Epithelial cell of prostate (primary cell): ENCODE measurements at regions not wholly inside any gene's neighbourhood (a gene's known extent, or its start where the extent isn't known, plus 50 kb on each side); places are given as distances from the start of the nearest gene placed in this dataset.
A peak's percentile ranks its signal among the peaks of the same experiment; 100 is the strongest.
"Not testable (repeated sequence)": the region's sequence is repeated elsewhere in the genome, so short reads cannot be mapped to it uniquely, and the experiment has no call there.

ENCODE experiments used
- DNase-seq: peaks from one replicate; pipeline ENCODE4 v3.0.0-alpha.2; 2011; ENCODE audit warnings: low read depth, low spot score
- H3K27ac ChIP-seq: fragments of 450-650 bp; 2 replicates; pipeline ENCODE4 v1.5.1; 2017; ENCODE audit warnings: mild to moderate bottlenecking

GRCh38 chr3:177836671-177837070 is 639.4 kb upstream of the TBL1XR1 start:
- H3K27ac ChIP-seq = peak overlapping the region; percentile 82
- no peak for DNase-seq

GRCh38 chr3:177837951-177838655 is 640.8 kb upstream of the TBL1XR1 start:
- H3K27ac ChIP-seq = no peak overlapping the region
- no peak for DNase-seq

DNA sequence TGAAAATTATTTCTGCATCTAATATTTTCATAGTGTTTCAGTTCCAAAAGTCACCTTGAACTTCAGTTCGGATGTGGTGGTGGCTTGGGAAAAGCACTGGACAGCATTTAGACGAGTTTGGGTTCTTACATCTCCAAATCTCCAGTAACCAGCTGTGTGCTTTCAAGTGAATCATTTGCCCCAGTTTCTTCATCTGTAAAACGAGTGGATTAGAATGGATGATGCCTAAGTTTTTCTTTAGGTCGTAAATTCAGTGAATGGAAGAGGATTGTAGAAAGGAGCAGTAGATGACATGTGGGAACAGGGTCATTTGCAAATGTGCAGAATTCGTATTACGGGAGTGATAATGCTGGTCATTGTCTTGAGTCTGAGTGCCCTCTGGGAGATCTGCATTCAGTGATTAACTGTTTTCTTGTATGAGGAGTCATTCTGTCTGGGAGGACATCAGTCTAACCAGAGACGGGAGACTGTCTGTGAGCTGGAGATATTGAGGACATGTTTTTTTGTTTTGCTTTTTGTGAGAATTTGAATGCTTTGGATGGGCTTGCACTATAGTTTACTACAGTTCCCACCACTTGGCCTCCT is 641.6 kb upstream of the TBL1XR1 start:
- no peak for DNase-seq
- H3K27ac ChIP-seq = no peak overlapping the region

DNA sequence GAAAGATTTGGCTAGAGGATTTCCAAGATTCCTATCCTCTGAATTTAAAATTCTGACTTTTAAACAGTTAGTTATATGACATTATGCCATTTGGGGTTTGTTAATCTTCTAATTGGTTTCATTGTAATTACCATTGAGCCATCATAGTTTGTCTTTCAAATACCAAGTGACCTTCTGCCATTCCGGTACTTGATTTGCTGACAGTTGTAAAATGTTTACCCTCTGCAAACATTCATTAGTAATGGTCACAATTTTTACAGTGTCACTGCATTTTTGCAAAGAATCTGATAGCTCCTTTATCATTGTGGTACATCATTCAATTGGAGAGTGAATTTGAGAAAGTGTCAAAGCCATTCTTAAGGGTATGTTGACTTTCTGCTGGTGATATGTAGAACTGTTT is 645.0 kb upstream of the TBL1XR1 start:
- H3K27ac ChIP-seq = no peak overlapping the region
- no peak for DNase-seq

DNA sequence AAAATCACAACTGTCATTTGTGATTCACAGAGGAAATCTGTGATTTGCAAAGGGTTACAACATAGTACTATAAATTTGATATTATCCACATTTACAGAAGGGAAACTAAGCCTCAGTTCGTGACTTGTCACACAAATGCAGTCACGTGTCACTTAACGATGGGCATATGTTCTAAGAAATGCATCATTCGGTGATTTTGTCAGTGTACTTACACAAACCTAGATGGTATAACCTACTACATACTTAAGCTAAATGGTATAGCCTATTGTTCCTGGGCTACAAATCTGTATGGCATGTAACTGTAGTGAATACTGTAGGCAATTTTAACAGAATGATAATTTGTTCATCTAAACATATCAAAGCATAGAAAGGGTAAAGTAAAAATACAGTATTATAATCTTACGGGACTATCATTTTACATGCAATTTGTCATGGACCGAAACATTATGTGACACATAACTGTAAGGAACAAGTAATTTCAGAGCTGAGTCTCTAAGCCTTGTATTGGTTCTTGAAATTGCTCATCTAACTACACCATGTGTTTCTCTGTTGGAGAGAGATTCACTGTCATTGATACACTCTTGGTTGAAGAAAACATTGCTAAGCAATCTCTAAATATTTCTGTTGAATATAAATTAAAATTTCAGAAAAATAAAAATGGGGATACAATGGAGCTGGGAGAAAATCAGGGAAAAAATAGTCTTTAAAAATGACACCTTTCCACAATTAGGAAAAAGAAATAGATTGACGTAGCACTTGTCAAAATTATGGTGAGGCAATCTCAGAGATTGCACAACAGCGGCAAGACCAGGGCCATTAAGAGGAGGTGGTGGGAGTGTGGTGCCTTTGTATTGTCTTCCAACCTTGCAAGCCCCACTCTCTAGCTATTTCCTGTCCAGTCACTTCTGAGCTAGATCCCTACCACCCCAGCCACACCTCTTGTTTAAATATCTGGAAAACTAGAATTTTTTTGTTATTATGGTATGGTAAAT is 645.8 kb upstream of the TBL1XR1 start:
- no peak for DNase-seq
- no peak overlapping the region for H3K27ac ChIP-seq

- H3K27ac ChIP-seq = no peak overlapping the region
- DNase-seq = no peak
Observed at GRCh38 chr3:177852001-177852807, 654.9 kb upstream of the TBL1XR1 start.

- no peak for DNase-seq
- no peak overlapping the region for H3K27ac ChIP-seq
Observed at GRCh38 chr3:177855021-177855420, 657.7 kb upstream of the TBL1XR1 start.

- no peak overlapping the region for H3K27ac ChIP-seq
- DNase-seq = no peak
Observed at GRCh38 chr3:177860184-177860583, 662.9 kb upstream of the TBL1XR1 start.

DNA sequence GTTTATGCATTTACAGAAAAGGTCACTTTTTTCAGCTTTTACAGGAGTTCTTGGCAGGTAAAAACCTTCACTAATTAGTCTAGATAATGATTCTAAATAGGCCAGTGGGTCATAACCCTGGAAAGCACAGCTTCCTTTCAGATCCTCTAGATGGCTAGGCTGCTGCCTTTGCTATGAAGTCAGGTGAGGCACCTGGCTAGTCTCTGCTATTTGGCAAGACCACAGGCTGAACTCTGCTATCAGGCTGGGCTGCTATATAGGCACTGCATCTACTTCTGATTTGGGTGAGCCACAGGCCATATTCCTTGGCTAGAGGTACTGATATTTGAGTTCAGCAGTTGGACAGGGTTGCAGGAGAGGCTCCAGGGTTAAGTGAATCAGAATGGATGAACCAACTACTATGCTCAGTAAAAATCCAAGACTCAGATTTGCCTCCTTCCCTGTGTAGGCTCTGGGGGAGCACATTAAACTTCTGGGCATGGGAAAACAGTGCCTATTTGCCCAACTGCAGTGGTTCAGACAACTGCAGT is 665.7 kb upstream of the TBL1XR1 start:
- H3K27ac ChIP-seq = no peak overlapping the region
- no peak for DNase-seq

DNA sequence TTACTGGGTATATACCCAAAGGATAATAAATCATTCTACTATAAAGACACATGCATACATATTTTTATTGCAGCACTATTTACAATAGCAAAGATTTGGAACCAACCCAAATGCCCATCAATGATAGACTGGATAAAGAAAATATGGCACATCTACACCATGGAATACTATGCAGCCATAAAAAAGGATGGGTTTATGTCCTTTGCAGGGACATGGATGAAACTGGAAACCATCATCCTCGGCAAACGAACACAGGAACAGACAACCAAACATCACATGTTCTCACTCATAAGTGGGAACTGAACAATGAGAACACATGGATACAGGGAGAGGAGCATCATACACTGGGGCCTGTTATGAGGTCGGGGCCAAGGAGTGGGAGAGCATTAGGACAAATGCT is 665.0 kb upstream of the KCNMB2 start:
- not testable (repeated sequence) for DNase-seq, H3K27ac ChIP-seq

- no peak overlapping the region for H3K27ac ChIP-seq
- DNase-seq = no peak
Observed at GRCh38 chr3:177878192-177878591, 658.0 kb upstream of the KCNMB2 start.

GRCh38 chr3:177878957-177879356 is 657.3 kb upstream of the KCNMB2 start:
- DNase-seq = no peak
- H3K27ac ChIP-seq = no peak overlapping the region

DNA sequence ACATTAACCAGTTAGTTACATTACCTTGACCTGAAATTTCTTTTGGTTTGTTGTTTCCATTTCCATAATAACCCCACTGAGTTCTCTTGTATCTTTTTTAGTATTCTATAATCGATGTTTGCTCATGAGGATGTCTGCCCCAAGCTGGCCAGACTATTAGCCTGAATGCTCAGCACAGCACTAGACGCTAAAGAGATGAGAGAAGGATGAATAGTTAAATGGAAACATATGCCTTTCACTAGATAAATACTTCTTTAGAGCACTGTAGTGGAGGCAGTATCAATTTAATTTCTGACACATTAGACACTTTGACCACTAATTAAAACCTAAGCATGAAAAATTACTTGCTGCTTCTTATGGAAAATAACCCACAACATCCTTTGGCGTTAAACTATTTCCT is 654.9 kb upstream of the KCNMB2 start:
- H3K27ac ChIP-seq = no peak overlapping the region
- DNase-seq = no peak

DNA sequence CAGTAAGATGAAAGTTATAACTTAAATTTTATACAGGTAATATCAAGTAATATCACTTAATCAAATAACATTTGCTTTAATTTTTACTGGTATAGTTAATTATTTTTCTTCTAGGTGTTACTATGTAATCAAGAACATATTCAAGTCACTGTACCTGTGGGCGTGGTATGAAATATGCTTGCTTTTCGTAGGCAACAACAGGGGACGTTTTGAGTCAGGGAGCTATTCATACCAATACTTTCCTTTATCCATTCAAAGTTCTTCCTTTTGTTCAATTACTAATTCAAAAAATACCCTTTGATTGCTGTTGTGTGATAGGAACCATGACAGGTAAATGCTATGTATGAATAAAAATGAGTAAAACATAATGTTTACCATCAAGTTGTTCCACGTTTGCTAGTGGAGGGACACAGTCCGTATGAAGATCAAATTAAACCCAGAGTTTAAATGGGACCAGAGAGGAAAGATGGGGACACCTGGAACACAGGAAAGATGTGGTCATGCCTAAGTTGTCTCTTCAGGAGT is 654.0 kb upstream of the KCNMB2 start:
- DNase-seq = no peak
- H3K27ac ChIP-seq = no peak overlapping the region

- H3K27ac ChIP-seq = no peak overlapping the region
- no peak for DNase-seq
Observed at GRCh38 chr3:177883091-177883490, 653.1 kb upstream of the KCNMB2 start.

- no peak overlapping the region for H3K27ac ChIP-seq
- no peak for DNase-seq
Observed at GRCh38 chr3:177883957-177884356, 652.3 kb upstream of the KCNMB2 start.

DNA sequence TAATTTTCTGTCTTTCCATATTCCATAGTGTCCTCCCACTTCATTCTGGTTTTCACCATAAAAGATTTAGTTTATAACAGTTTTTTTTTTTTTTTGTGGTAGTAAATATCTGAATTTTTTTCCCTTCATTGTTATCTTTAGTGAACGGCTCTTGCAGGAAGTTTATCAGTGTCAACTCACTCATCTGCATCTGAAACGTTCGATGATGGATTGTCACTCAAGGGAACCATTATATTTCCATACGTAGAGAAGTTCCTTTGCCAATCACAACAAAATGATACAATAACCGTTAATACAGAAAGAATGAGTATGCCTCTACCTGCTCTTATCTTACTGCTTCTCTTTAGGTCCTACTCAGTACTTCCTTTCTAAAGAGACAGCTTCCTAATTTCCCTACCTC is 651.2 kb upstream of the KCNMB2 start:
- H3K27ac ChIP-seq = no peak overlapping the region
- DNase-seq = no peak

DNA sequence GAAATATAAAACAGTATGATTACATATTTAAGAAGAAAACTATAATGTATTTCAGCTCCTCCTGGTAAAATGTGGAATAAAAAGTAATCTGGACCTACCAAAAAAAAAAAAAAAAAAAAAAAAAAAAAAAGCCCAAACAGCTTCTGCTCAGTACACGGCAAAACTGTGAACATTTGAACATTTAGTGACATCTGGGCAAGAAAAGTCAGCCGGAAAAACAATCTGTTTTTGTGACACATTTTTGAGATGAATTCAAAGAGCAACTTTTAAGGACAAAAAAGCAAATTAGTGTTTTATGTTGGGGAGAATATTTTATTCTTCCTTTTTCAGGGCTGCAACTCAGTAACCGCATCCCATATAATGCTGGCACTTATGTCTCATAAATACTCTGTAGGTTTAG is 649.7 kb upstream of the KCNMB2 start:
- no peak for DNase-seq
- no peak overlapping the region for H3K27ac ChIP-seq

GRCh38 chr3:177887475-177887874 is 648.8 kb upstream of the KCNMB2 start:
- no peak for DNase-seq
- no peak overlapping the region for H3K27ac ChIP-seq

DNA sequence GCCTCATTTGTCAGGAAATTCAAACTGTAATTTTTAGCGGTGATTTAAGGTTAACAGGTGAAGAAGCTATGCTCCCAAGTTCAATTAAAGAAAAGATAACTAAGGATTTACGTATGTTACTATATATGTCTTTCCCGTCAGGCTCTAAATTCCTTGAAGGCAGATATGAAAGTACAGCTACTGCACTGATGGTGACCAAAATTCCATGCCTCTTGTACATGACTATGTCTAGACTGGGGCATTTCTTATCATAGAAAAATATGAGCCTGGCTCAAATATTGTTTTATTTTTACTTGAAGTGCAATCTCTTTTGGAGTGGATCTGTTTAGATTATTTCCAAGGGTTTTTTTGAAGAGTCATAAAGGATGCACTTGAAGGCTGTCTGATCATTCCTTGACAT is 647.1 kb upstream of the KCNMB2 start:
- DNase-seq = no peak
- no peak overlapping the region for H3K27ac ChIP-seq
